Hepatocyte (in vitro differentiated cells): ENCODE measurements at regions not wholly inside any gene's neighbourhood (a gene's known extent, or its start where the extent isn't known, plus 50 kb on each side); places are given as distances from the start of the nearest gene placed in this dataset.

Source experiments
- DNase-seq: peaks from one replicate; pipeline ENCODE4 v3.0.0-alpha.2; 2016; ENCODE audit warnings: low spot score
- H2AFZ ChIP-seq: fragments of 200-600 bp; sonication (generic); 2 replicates; pipeline ENCODE4 v1.6.0; 2016; ENCODE audit warnings: antibody characterized with exemption, mild to moderate bottlenecking
- H3K27ac ChIP-seq: fragments of 200-600 bp; sonication (generic); 2 replicates; pipeline ENCODE4 v1.5.1; 2016; ENCODE audit warnings: mild to moderate bottlenecking
- H3K27me3 ChIP-seq: fragments of 200-600 bp; sonication (generic); 2 replicates; pipeline ENCODE4 v1.6.1; 2016
- H3K36me3 ChIP-seq: fragments of 200-600 bp; sonication (generic); replicated peaks from 2 replicates; pipeline ENCODE4 v1.5.1; 2016; ENCODE audit warnings: low read depth; ENCODE audit not compliant: insufficient read depth
- H3K4me1 ChIP-seq: fragments of 200-600 bp; sonication (generic); 2 replicates; pipeline ENCODE4 v1.5.1; 2016; ENCODE audit warnings: mild to moderate bottlenecking, moderate library complexity; ENCODE audit not compliant: insufficient read depth
- H3K4me2 ChIP-seq: fragments of 200-600 bp; sonication (generic); 2 replicates; pipeline ENCODE4 v1.6.0; 2016
- H3K4me3 ChIP-seq: fragments of 200-600 bp; sonication (generic); 2 replicates; pipeline ENCODE4 v1.5.1; 2016; ENCODE audit warnings: mild to moderate bottlenecking
- H3K79me2 ChIP-seq: fragments of 200-600 bp; sonication (generic); 2 replicates; pipeline ENCODE4 v1.6.0; 2017; ENCODE audit warnings: mild to moderate bottlenecking
- H3K9me2 ChIP-seq: fragments of 200-600 bp; sonication (generic); replicated peaks from 2 replicates; pipeline ENCODE4 v1.6.0; 2017; ENCODE audit warnings: mild to moderate bottlenecking; ENCODE audit not compliant: insufficient read depth
- H3K9me3 ChIP-seq: fragments of 200-600 bp; sonication (generic); 2 replicates; pipeline ENCODE4 v1.5.1; 2016; ENCODE audit warnings: low read depth, mild to moderate bottlenecking
- H4K20me1 ChIP-seq: fragments of 200-600 bp; sonication (generic); 2 replicates; pipeline ENCODE4 v1.6.0; 2016; ENCODE audit warnings: mild to moderate bottlenecking; ENCODE audit not compliant: insufficient read depth, poor library complexity, severe bottlenecking
- CTCF ChIP-seq: fragments of 200-600 bp; sonication (generic); IDR thresholded peaks from 2 replicates; pipeline ENCODE4 v1.5.1; 2016; ENCODE audit warnings: antibody characterized with exemption, mild to moderate bottlenecking; ENCODE audit not compliant: poor library complexity
- EZH2 ChIP-seq: fragments of 200-600 bp; sonication (generic); IDR thresholded peaks from 2 replicates; pipeline ENCODE4 v1.6.1; 2016; ENCODE audit warnings: antibody characterized with exemption, mild to moderate bottlenecking, borderline replicate concordance
- EZH2phosphoT487 ChIP-seq: fragments of 200-600 bp; sonication (generic); IDR thresholded peaks from one replicate; pipeline ENCODE4 v1.6.1; 2018; ENCODE audit warnings: antibody characterized with exemption, mild to moderate bottlenecking, low read depth, moderate library complexity; ENCODE audit not compliant: unreplicated experiment, severe bottlenecking
- WGBS: methylation state at CpG from one replicate; pipeline ENCODE4 v1.1.6; 2016; ENCODE audit warnings: low lambda C conversion rate; ENCODE audit errors: missing lambda C conversion rate; 5-methylcytosine and 5-hydroxymethylcytosine counted together

- H2AFZ ChIP-seq: no peak overlapping the region
- no peaks in the 10 kb centered on the region for H4K20me1 ChIP-seq
- H3K9me2 ChIP-seq: no peaks in the 10 kb centered on the region
- no peak for DNase-seq
- TF ChIP-seq CTCF: no peak
- TF ChIP-seq EZH2phosphoT487: no peak
- H3K4me3 ChIP-seq: no peak overlapping the region
- no peaks in the 10 kb centered on the region for H3K27me3 ChIP-seq
- H3K27ac ChIP-seq: no peak overlapping the region
- 91% methylated on average over 1 of the region's 1 CpG for WGBS
- no peak overlapping the region for H3K4me2 ChIP-seq
- H3K36me3 ChIP-seq: no peaks in the 10 kb centered on the region
- H3K79me2 ChIP-seq: no peaks in the 10 kb centered on the region
- H3K9me3 ChIP-seq: no peaks in the 10 kb centered on the region
- H3K4me1 ChIP-seq: no peaks in the 10 kb centered on the region
Observed at GRCh38 chr4:14254926-14255325, 627.4 kb upstream of the BOD1L1 start.

DNA sequence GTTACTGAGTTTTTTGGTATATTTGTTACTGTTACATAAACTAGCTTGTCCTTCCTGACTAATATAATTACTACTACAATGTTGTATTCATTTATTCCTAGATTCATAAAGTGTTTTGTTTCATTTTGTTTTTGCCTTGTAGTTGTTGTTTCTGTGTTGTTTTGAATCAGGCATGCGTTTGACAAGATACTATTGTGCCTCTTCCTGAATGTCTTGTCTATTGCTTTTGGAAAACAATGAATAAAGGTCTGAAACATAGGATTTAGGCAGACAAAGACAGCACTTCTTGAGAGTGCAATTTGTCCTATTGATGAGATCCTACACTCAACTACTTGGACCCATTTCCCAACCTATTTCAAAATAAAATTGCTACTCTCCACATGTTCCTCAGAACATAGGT is 630.4 kb upstream of the BOD1L1 start:
- H3K9me2 ChIP-seq: no peaks in the 10 kb centered on the region
- no peak overlapping the region for H3K4me3 ChIP-seq
- WGBS: 77% methylated on average over 1 of the region's 1 CpG
- H3K36me3 ChIP-seq: no peaks in the 10 kb centered on the region
- DNase-seq: no peak
- no peak overlapping the region for H3K4me2 ChIP-seq
- no peak overlapping the region for H2AFZ ChIP-seq
- H3K9me3 ChIP-seq: no peaks in the 10 kb centered on the region
- no peaks in the 10 kb centered on the region for H3K4me1 ChIP-seq
- no peaks in the 10 kb centered on the region for H4K20me1 ChIP-seq
- no peak overlapping the region for H3K27ac ChIP-seq
- no peak for TF ChIP-seq EZH2phosphoT487
- H3K27me3 ChIP-seq: no peaks in the 10 kb centered on the region
- H3K79me2 ChIP-seq: no peaks in the 10 kb centered on the region

DNA sequence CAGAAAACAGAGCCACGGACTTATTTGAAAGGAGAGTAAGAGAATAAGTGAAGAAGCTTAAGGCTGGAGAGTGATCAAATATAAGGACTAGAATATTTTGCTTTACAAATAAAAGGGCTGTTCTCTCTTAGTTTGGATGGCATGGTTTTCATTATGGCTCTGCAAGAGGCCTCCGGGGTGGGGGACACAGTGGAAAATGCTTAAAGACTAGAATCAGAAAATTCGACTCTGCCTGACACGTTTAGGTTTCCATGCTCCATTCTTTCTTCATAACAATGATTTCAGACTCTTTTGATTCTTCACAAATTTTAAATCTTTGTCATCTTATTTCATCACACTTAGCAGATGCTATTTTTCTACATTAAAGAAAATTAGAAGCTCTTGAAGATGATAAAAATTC is 632.4 kb upstream of the BOD1L1 start:
- Histone ChIP-seq H4K20me1 (no peaks in the 10 kb centered on the region), H3K36me3 (no peaks in the 10 kb centered on the region), H3K79me2 (no peaks in the 10 kb centered on the region), H3K27me3 (no peaks in the 10 kb centered on the region), H2AFZ (no peak overlapping the region), H3K27ac (no peak overlapping the region), H3K4me3 (no peak overlapping the region), H3K4me2 (no peak overlapping the region), H3K9me3 (no peaks in the 10 kb centered on the region), H3K9me2 (no peaks in the 10 kb centered on the region), H3K4me1 (no peaks in the 10 kb centered on the region)
- TF ChIP-seq CTCF: no peak
- no peak for TF ChIP-seq EZH2
- no peak for TF ChIP-seq EZH2phosphoT487
- 76% methylated on average over 4 of the region's 4 CpGs for WGBS
- DNase-seq: no peak

DNA sequence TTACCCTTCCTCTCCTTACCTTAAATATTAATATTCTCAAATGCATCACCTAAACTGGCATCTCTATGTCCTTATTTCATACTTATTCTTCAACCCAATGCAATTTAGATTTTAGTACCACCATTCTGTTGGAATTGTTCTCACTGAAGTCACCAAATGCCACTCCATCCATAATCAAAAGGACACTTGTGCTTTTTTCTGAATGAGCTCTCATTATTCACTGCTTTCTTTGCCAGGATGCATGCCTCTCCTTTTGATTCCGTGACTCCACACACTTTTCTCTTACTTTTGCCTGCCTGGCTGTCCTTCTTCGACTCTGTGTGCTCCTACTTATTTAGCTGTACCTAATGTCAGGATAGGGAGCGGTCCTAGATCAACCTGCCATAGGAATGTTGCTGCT is 633.1 kb upstream of the BOD1L1 start:
- no peak overlapping the region for H3K4me3 ChIP-seq
- no peak for DNase-seq

More for the DNA sequence above, 633.1 kb upstream of the BOD1L1 start:
- no peaks in the 10 kb centered on the region for H3K4me1 ChIP-seq
- H3K36me3 ChIP-seq: no peaks in the 10 kb centered on the region
- WGBS: 82% methylated on average over 3 of the region's 3 CpGs
- H4K20me1 ChIP-seq: no peaks in the 10 kb centered on the region
- H3K9me2 ChIP-seq: no peaks in the 10 kb centered on the region
- H3K9me3 ChIP-seq: no peaks in the 10 kb centered on the region
- H3K4me2 ChIP-seq: no peak overlapping the region
- H3K27ac ChIP-seq: no peak overlapping the region
- no peak overlapping the region for H2AFZ ChIP-seq
- TF ChIP-seq CTCF (no peak), EZH2phosphoT487 (no peak), EZH2 (no peak)
- H3K79me2 ChIP-seq: no peaks in the 10 kb centered on the region
- no peaks in the 10 kb centered on the region for H3K27me3 ChIP-seq
